ENCODE measurements at regions not wholly inside any gene's neighbourhood (a gene's known extent, or its start where the extent isn't known, plus 50 kb on each side); places are given as distances from the start of the nearest gene placed in this dataset.

GRCh38 chr2:189366349-189366748 lies 74.9 kb upstream of the WDR75 start:
- DNase-seq: no peak

- DNase-seq: no peak
Observed at GRCh38 chr2:189367343-189367742, 73.9 kb upstream of the WDR75 start.

DNA sequence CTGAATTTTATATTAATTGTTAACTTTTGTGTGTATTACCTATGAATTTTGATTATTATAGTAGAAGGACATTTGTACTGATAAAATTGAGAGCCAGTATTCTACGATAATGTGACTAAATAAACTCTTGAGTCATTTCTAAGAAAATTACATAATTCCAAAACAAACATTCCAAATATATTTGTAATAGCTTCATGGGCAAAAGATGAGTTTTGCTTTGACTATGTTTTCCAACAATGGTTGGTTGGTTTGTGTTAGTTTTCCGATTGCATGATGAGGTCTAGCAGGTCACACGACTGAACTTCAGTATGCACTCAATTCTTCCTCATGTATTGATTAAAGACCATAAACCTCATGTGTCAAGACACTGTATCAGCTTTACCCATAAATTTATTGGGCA lies 71.7 kb upstream of the WDR75 start:
- no peak for DNase-seq

DNA sequence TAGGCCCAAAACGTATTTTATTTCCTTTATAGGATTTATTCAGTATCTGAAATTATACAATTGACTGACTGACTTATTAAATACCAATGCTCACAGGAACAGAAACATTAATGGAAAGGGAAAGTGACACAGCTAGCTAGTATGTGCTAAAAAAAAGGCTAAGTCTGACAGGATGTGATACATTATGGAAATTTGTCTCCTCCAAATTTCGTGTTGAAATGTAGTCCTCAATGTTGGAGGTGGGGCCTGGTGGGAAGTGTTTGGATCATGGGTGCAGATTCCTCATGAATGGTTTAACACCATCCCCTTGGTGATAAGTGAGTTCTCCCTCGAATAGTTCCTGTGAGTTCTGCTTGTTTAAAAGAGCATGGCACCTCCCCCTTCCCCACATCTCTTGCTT lies 70.6 kb upstream of the WDR75 start:
- no peak for DNase-seq

DNA sequence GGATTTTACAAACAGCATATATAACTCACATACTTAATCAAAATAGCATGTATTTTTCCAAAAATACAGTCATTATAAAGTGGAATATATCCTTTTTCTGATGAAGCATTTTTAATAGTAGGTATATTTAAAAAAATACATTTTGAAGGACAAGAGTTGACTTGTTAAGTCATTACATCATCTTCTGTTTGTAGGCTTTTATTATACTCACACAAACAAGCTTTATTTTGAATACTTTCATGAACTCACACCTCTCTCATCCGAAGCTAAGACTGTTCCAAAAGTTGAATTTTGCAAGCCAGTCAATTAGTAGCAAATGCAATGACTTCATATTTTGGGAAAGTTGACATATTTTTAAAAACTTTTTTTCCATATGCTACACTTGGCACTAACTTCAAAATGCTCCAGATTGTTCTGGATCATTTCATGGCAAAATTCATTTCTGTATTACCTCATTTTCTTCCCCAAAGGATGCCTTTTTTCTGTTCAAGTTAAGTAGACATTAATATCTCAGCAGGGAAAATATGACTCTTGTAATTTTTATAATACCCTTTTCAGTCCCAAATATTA lies 68.5 kb upstream of the WDR75 start:
- DNase-seq: no peak

- DNase-seq: no peak
Observed at GRCh38 chr2:189374481-189374880, 66.8 kb upstream of the WDR75 start.

DNA sequence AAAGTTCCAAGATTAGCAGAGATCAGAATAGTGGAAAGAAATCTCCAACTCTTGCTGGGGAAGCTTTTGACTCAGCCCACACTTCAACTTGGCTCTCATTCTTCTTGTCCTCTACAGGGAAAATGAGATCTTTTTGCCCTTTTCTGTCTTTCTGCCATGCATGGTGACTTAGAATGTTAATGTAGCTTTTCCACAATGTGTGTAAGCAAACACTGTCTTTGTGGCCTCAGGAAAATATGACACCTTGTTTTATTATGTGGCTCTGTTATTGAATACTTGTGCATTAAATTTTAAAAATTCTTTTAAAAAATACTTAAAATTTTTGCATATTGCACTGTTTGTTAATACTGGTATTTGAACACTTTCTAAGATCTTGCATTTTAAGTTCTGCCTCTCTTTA lies 65.4 kb upstream of the WDR75 start:
- DNase-seq: no peak

DNA sequence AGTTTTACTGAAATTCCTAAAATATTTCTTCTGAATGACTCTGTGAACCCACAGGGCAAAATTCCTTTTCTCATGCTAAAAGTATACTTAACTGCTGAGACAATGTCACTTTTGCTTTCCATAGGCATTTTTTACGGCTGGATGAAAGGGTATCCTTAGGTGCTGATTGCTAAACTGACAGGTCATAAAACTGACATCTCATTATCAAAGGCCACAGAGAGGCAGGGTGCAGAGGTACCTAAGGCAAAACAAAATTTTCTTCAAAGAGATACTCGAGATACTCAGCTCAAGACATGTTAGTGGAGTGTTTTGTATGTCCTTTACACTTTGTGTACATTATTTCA lies 62.0 kb upstream of the WDR75 start:
- no peak for DNase-seq

DNA sequence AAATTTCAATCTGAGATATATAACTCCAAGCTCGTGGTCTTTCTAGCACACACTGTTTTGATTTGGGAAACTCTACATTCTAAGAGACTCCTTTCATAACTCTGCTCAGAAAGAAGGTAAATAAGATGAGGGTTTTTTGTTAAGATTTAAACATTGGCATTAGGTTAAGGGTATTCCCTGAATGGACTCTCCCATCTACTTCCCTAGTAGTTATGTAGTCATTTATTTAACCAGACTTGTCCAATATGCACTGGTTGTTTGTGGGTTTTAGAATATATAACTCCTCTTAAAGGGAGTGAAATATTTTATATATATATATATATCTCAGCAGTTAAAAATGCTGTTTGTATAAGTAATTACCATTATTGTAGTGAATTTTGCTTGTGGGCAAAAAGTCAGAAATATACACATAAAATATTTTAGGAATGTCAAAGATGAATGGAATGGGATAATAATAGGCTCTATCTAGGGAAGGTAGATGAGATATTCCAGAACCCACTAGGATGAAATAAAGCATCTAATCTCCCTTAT lies 61.5 kb upstream of the WDR75 start:
- no peak for DNase-seq

DNA sequence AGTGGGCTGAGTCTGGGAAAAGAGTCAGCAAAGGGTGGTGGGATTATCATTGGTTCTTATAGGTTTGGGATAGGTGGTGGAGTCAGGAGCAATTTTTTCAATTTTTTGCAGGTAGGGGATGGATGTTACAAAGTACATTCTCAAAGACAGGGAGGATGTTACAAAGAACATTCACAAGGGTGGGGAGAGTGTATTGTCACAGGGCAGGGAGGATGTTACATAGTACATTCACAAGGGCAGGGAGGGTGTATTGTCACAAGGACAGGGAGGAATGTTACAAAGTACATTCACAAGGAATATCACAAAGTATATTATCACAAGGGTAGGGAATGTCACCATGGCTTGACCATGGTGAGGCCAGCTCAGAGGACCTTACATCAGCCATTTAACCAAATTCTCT lies 58.6 kb upstream of the WDR75 start:
- no peak for DNase-seq

DNA sequence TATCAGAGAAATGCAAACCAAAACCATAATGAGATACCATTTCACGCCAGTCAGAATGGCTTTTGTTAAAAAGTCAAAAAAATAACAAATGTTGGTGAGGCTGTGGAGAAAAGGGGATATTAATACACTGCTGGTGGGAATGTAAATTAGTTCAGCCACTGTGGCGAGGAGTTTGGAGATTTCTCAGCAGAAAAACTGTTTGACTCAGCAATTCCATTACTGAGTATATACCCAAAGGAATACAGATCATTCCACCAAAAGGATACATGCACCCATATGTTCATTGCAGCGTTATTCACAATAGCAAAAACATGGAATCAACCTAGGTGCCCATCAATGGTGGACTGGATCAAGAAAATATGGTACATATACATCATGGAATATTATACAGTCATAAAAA lies 54.5 kb upstream of the WDR75 start:
- DNase-seq: no peak

DNA sequence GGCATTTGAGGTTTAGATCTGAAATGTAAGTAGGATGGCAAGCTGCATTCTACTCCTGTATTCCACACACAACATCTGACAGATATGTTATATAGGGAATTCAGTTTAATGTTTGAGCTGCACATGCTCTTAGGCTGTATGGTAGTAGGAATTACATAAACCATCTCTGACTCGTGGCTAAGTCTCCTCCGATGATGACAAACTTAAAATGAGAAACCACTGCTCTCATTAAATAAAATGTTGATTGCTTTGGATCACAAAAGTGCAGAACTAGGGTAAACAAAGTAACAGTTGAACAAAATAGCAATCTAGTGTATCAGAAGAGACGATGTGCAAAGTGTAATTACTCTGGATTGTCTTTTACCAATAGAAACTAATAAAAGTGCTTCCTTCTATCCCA lies 50.1 kb upstream of the WDR75 start:
- DNase-seq: no peak
